NCI-H2081 (cell line): ENCODE measurements at regions not wholly inside any gene's neighbourhood (a gene's known extent, or its start where the extent isn't known, plus 50 kb on each side); places are given as distances from the start of the nearest gene placed in this dataset.

ENCODE experiments used
- DNase-seq, 2 experiments: peaks; one replicate each; lab custom pipeline; 2025; lab: John Stamatoyannopoulos, UW

DNA sequence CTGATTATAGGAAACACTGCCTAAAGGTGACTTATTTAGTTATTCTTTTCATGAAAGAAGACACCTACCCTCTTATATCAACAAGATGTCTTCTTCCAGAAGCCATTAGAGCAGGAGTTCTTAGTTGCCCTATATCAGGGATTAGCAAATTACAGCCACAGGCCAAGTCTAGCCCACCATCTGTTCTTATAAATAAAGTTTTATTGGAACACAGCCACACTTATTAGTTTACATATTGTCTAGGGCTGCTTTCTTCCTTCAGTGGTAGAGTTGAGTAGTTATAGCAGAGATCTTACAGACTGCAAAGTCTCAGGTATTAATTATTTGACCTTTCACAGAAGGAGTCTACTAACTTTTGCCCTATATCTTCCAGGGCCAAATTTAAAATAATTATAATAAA lies 157.2 kb upstream of the NOCT start:
- DNase-seq = no peak

DNA sequence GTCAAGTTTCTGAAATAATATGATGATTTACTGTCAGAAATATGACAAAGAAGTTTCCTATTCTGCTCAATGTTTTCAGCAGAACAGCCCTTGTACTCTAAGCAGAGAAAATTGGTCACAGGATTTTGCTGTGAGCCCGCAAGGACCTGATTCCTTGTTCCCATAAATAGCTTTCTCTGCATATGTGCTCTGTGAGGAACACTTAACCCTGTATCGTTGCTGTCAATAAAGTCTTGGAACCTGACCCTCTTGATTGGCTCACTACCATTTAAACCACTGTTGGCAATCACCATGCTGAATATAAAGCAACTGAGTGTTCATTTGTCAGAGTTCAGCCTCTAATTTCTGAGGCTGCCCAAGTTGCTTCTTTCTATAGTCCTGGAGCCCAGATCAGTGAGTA lies 158.2 kb upstream of the NOCT start:
- no peak for DNase-seq

GRCh38 chr4:138852681-138853080 lies 162.9 kb upstream of the NOCT start:
- no peak for DNase-seq

GRCh38 chr4:138851391-138852335 lies 163.9 kb upstream of the NOCT start:
- peak; percentile 63 to 83 for DNase-seq

DNA sequence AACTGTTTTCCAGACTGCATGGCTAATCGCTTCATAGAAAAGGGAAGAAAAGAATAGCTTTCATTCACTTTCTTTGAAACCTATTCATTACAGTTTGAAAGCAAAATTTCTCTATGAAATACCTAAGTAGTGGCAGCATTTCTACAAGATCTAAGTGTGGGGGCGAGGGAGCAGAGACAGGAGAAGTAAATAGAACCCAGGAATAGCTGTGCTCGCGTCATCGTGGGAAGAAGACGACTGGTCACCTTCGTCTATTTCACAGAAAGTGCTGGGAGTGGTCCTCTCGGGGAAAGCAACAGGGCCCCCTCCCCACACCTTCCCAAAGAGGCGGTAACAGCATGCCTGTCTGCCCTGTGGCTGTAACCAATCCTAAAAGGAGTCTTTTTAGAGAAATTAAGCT lies 169.9 kb upstream of the NOCT start:
- DNase-seq = no peak

DNA sequence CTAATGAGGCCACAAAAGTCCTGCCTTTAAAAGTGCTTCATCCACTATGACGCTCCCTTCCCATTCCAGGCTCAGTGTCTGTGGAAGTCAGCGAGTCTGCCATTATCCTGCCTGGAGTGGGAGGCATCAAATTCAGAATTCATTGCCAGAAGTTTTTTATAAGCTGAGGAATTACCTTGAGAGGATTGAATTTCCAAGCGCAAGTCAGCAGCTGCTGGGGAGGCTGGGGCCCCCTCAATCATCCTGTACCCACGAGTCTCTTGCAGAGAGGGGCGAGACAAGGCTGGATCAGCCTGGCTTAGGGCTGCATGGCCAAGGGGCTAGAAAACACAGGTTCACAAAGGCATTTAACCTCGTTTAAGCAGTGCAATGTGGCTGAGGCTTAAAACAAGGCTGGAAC lies 170.5 kb upstream of the NOCT start:
- DNase-seq = no peak

DNA sequence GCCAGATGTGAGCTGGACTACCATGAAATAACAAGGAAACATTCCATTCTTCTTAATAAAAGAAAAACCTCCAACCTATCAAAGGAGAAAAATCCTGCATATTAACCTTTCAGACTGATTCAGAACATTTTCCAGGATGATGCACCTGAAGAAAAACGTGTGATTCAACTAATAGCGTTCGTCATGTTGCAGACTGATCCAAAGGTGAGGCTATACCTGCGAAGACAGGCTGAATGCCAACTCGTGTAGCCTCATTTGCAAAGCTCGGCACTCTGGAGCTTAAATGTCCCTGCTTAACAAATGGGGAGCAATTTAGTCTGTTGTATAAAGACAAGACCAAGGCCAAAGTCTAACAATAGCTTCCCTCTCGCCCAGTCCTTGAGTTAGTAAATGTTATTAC lies 172.0 kb upstream of the NOCT start:
- peak in 1 of 2 experiments; percentile 23 for DNase-seq

GRCh38 chr4:138841343-138841742 lies 174.2 kb upstream of the NOCT start:
- DNase-seq = no peak

GRCh38 chr4:138838251-138838650 lies 177.3 kb upstream of the NOCT start:
- no peak for DNase-seq

DNA sequence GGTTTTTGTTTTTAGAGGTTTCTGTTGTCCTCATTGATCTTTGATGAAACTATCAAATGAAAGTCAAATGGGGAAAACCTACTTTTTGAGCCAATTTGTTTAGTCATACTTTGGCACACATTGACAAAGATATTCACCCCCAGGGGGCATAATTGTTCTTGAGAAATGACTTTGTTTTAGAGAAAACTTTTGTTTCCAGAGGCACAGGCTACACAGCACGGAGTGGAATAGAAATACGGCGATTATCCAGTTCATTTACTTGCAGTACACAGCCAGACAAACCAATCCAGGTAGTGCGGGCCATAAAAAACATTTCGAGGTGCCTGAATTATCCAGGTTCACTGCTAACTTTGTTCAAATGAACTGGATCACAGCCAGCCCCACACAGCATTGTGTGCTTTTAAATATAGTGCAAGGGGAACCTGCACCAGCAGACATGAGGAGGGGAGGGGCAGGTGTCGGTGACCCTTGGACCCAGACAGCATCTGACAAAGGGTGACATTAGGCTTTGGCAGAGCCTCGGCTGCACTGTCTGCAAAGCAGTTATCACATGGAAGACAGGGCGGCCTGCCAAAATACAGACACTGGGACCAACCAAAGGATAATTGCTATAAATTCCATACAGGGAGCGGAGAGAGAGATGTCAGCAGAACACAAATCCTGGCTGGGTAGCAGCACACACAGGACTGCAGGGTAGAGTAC lies 179.6 kb upstream of the NOCT start:
- peak; percentile 92 to 98 for DNase-seq

DNA sequence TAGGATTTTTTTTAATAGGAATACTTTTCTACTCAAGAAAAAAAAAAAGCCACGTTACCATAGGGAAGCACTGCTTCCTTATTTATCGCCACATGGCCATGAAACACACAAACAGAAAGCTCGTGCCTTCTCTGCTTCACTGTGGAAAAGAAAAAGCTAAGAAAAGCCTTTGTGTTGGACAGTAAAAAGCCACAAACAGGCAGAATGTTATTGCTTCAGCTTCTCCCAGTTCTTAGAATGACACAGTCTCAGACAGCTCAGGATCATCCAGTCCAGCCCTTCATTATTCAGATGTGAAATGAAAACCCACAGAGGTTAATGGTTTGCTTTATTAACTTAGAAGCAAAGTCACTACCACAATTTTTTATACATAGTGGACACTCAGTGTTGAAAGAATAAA lies 181.6 kb upstream of the NOCT start:
- DNase-seq = no peak

DNA sequence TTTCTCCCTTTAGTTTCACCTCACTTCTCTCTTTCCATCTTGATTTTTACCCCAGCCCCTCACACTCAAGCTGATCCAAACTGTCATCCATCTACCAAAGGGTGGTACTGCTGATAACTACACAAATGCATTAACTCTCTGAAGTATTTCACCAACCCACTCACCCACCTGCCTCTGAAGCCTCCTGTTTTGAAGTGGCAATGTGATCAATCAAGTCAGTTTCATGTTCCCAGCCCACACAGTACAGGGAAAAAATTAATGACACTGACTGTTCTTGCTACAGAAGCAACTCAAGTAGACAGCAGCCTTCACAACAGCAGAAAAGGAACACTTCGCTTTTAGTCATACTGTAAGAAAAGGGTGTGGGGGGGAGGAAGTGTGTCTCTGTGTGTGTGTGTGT lies 183.0 kb upstream of the NOCT start:
- no peak for DNase-seq

DNA sequence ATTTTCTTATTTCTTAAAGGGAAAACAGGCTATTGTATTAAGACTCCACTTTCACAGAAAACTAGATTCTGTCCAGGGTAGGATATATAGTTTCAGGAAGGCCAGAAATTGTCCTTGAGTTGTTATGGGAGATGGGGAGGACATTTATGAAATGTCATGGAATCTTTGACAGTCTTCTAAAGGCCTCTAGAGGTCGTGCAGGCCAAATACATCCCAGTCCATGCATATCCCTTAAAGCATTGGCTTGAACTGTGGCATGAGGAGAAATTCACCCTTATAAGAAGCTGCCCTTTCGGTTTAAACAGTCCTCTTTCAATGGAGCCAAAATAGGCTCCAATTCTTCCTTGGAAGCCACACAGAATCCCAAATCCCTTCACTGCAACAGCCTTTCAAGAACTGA lies 183.6 kb upstream of the NOCT start:
- DNase-seq = no peak

DNA sequence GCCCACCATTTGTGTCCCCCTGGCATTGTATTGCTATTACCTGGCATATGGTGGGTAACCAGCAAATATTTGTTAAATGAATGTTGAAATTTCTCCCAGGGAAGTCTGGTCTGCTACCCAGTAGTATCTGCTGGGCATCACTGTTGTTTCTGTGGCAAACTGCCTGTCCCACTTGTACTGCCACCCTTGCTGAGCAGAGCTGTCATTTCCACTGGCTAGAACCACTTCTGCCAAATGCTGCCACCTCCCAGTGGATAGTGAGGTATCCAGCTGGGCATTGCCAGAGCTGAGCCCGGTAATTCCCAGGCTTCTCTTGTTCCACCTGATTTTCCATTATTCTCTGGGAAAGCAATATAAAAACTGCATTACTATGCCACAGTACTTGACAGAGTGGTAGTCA lies 186.7 kb upstream of the NOCT start:
- DNase-seq = no peak

DNA sequence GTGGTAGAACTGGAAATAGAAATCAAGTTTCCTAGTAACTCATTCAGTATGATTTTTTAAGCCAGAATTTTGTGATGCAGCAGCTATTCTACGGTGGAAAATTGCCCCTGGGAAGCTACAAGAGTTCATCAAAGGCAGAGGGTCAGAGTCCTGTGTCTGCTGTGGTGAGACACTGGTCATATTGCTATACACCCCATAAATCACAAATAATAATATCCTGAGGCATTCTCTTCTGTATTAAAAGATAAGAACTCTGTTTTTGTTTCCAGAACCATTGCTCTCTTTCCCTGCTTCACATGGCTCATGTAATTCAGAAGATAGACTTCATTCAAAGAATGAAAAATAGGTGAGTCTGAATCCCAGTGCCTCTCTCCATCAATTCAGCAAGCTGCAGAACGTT lies 188.8 kb upstream of the NOCT start:
- DNase-seq = no peak

- no peak for DNase-seq
These were observed 189.3 kb upstream of the NOCT start for GRCh38 chr4:138826322-138826721.

DNA sequence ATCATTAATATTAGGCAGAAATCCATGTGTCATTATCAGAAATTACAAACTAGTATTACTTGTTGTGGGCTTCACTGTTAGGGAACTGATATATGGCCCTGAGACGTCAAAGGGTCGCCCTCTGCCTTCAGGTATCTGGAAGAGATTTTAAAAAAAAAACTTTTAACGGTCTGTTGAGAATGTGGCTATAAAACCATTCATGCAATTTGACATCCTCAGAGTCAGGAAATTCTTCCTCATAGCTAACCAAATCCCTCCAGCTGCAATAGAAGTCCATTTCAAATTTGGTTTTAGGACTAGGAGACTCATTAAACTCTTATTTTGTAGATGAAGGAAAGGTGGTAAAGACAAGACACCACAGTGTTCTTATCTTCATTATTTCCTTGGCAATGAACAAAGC lies 194.2 kb upstream of the NOCT start:
- no peak for DNase-seq

- no peak for DNase-seq
These were observed 198.7 kb upstream of the NOCT start for GRCh38 chr4:138816875-138817274.

GRCh38 chr4:138815811-138816210 lies 199.8 kb upstream of the NOCT start:
- DNase-seq = no peak

GRCh38 chr4:138805736-138806135 lies 209.8 kb upstream of the NOCT start:
- DNase-seq = no peak

- no peak for DNase-seq
These were observed 210.9 kb upstream of the NOCT start for GRCh38 chr4:138804711-138805110.

DNA sequence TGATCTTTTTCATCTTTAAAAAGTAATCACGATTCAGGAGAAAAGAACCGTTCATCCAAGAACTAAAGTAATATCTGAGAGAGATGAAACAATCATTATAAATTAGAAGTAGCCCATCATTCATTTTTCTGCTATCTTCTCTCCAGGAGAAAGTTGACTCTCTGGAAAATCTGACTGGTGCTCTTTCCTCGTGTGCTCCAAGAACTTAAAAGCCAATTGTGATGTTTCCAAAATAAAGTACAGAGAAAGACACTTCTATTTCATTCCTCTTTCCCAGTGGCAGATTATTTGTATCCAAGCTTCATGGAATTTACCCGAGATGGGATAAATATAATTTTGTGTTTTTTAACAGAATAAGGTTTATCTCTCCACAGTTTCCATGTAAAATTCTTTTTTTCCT lies 212.5 kb upstream of the NOCT start:
- no peak for DNase-seq

DNA sequence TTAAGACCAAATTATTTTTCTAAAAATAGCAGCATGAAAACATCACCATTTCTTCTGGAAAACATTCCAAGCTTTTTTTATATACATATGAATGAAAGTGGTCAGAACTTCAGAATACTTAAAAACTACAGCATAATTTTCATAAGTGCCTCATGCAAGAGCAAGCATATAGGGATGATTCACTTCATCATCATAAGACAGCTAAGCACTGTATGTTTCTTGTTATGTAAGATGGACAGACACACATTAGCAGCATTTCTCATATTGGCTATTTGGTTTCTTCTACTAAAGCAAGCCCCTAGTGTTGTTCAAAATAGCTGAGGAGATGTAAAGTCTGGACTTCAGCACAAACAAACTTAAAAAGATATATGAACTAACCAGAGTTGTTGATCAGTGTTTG lies 213.1 kb upstream of the NOCT start:
- DNase-seq = no peak
